Fibroblast of lung (primary cell): ENCODE measurements at regions not wholly inside any gene's neighbourhood (a gene's known extent, or its start where the extent isn't known, plus 50 kb on each side); places are given as distances from the start of the nearest gene placed in this dataset.

Experiments used
- EZH2 ChIP-seq: IDR thresholded peaks from 2 replicates; pipeline ENCODE4 v1.5.1; 2012; ENCODE audit warnings: low read length, control low read depth, mild to moderate bottlenecking; ENCODE audit errors: missing control alignments
- TF ChIP-seq, protein P1 (sequence below), 2 donors: IDR thresholded peaks in 1 of 2; conservative IDR thresholded peaks in 1 of 2; 1 replicate in 1 of 2; 2 replicates in 1 of 2; pipeline ENCODE4 v1.5.1; 2011 to 2012; ENCODE audit warnings: low read length in 2 of 2, control low read depth in 1 of 2, inconsistent platforms in 1 of 2, low read depth in 1 of 2, mild to moderate bottlenecking in 1 of 2

GRCh38 chr10:92755725-92756124, 66.0 kb downstream of the HHEX start:
- TF ChIP-seq, protein P1, sequence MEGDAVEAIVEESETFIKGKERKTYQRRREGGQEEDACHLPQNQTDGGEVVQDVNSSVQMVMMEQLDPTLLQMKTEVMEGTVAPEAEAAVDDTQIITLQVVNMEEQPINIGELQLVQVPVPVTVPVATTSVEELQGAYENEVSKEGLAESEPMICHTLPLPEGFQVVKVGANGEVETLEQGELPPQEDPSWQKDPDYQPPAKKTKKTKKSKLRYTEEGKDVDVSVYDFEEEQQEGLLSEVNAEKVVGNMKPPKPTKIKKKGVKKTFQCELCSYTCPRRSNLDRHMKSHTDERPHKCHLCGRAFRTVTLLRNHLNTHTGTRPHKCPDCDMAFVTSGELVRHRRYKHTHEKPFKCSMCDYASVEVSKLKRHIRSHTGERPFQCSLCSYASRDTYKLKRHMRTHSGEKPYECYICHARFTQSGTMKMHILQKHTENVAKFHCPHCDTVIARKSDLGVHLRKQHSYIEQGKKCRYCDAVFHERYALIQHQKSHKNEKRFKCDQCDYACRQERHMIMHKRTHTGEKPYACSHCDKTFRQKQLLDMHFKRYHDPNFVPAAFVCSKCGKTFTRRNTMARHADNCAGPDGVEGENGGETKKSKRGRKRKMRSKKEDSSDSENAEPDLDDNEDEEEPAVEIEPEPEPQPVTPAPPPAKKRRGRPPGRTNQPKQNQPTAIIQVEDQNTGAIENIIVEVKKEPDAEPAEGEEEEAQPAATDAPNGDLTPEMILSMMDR (conservative IDR thresholded peaks at IDR 0.05 in 1 of 2, IDR thresholded peaks at IDR 0.05 in 1 of 2; ENCODE audit: low read depth in 1 of 2, low read length in 2 of 2) = no peak
- no peak for TF ChIP-seq EZH2
